Gastrocnemius medialis (tissue), 4 donors: ENCODE measurements at regions not wholly inside any gene's neighbourhood (a gene's known extent, or its start where the extent isn't known, plus 50 kb on each side); places are given as distances from the start of the nearest gene placed in this dataset.

Experiments used
- ATAC-seq, 2 donors: fragments of 150-250 bp; one replicate each; pipeline ENCODE4 v1.9.1; 2016
- DNase-seq, 2 donors: peaks; one replicate each; pipeline ENCODE4 v3.0.0-alpha.2; 2019
- H3K27ac ChIP-seq, 4 donors: fragments of 200-600 bp; sonication (generic); 1 replicate in 1 of 4; 2 replicates in 3 of 4; pipeline ENCODE4 v1.5.1; 2016 to 2018; ENCODE audit warnings: mild to moderate bottlenecking in 2 of 4, moderate library complexity in 1 of 4
- H3K27me3 ChIP-seq, 3 donors: fragments of 200-600 bp; sonication (generic) in 2 of 3; 1 replicate in 1 of 3; 2 replicates in 2 of 3; pipeline versions ENCODE4 v1.5.1 to v1.6.0; 2016 to 2019; ENCODE audit warnings: mild to moderate bottlenecking in 1 of 3, moderate library complexity in 1 of 3
- H3K36me3 ChIP-seq, 2 donors: fragments of 200-600 bp; sonication (generic) in 1 of 2; one replicate each; pipeline ENCODE4 v1.5.1; 2017 to 2018
- H3K4me1 ChIP-seq, 2 donors: fragments of 200-600 bp; sonication (generic) in 1 of 2; one replicate each; pipeline ENCODE4 v1.5.1; 2016 to 2017; ENCODE audit warnings: mild to moderate bottlenecking in 2 of 2
- H3K4me3 ChIP-seq, 4 donors: fragments of 200-600 bp; sonication (generic) in 3 of 4; 1 replicate in 1 of 4; 2 replicates in 3 of 4; pipeline ENCODE4 v1.5.1; 2016 to 2019; ENCODE audit warnings: mild to moderate bottlenecking in 2 of 4
- H3K9me3 ChIP-seq, 3 donors: fragments of 200-600 bp; sonication (generic) in 2 of 3; 1 replicate in 1 of 3; 2 replicates in 2 of 3; pipeline ENCODE4 v1.5.1; 2016 to 2019
- CTCF ChIP-seq, 5 experiments: fragments of 450-650 bp in 3 of 5; fragments of 200-600 bp in 2 of 5; sonication (generic) in 2 of 5; IDR thresholded peaks in 4 of 5; conservative IDR thresholded peaks in 1 of 5; 1 replicate in 4 of 5; 2 replicates in 1 of 5; pipeline ENCODE4 v1.5.1; 2016 to 2019; ENCODE audit warnings: antibody characterized with exemption in 5 of 5, mild to moderate bottlenecking in 3 of 5, moderate library complexity in 3 of 5
- POLR2A ChIP-seq, 2 donors: fragments of 450-650 bp; IDR thresholded peaks; one replicate each; pipeline ENCODE4 v1.6.1; 2017; ENCODE audit warnings: antibody characterized with exemption in 2 of 2, mild to moderate bottlenecking in 2 of 2, moderate library complexity in 2 of 2
- in situ Hi-C, 4 donors: fragments of 200-750 bp; cut with MboI; loops; one replicate each; pipeline versions ENCODE4 v1.15.0 to v1.8.0; 2017; ENCODE audit warnings: low sequenced_read_pairs in 4 of 4
- intact Hi-C: fragments of 100-400 bp; cut with DNase I; formaldehyde crosslinking; loops from one replicate; pipeline ENCODE4 v1.15.1; 2023; ENCODE audit warnings: low total_unique reads

GRCh38 chr3:102643546-102643945, 208.7 kb downstream of the ZPLD1 start:
- H3K27me3 ChIP-seq = no peaks in the 10 kb centered on the region
- ATAC-seq = no peak
- H3K4me1 ChIP-seq = no peaks in the 10 kb centered on the region
- intact Hi-C loops (no loop called here), in situ Hi-C loops (no loop called here)
- DNase-seq = no peak
- H3K4me3 ChIP-seq = no peak overlapping the region
- no peak overlapping the region for H3K27ac ChIP-seq
- H3K36me3 ChIP-seq = no peaks in the 10 kb centered on the region
- no peak for TF ChIP-seq CTCF (IDR thresholded peaks at IDR 0.05 in 4 of 5, conservative IDR thresholded peaks at IDR 0.05 in 1 of 5)
- no peak for TF ChIP-seq POLR2A (IDR thresholded peaks at IDR 0.05)
- no peaks in the 10 kb centered on the region for H3K9me3 ChIP-seq

DNA sequence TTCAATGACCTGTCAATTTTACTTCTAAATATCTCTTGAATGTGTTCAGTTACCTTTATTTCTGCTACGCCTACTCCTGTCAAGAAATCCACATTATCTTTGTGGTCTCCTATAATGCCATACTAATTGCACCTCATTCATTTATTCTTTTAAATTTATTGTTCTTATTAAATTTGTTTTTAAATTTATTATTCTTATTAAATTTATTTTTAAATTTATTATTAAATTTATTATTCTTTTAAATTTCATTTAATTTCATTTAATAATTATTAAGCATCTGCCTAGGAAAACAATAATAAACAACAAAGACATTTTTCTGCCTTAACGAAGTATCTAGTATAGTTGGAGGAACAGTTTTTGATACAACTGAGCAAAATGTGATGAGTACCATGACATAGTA, 211.7 kb downstream of the ZPLD1 start:
- DNase-seq (no peak), ATAC-seq (no peak)
- H3K27ac ChIP-seq = no peak overlapping the region
- no peaks in the 10 kb centered on the region for H3K9me3 ChIP-seq
- H3K27me3 ChIP-seq = no peaks in the 10 kb centered on the region
- TF ChIP-seq CTCF (IDR thresholded peaks at IDR 0.05 in 4 of 5, conservative IDR thresholded peaks at IDR 0.05 in 1 of 5) (no peak), POLR2A (IDR thresholded peaks at IDR 0.05) (no peak)
- H3K4me3 ChIP-seq = no peak overlapping the region
- no peaks in the 10 kb centered on the region for H3K4me1 ChIP-seq
- in situ Hi-C loops = no loop called here
- intact Hi-C loops = no loop called here
- H3K36me3 ChIP-seq = no peaks in the 10 kb centered on the region

DNA sequence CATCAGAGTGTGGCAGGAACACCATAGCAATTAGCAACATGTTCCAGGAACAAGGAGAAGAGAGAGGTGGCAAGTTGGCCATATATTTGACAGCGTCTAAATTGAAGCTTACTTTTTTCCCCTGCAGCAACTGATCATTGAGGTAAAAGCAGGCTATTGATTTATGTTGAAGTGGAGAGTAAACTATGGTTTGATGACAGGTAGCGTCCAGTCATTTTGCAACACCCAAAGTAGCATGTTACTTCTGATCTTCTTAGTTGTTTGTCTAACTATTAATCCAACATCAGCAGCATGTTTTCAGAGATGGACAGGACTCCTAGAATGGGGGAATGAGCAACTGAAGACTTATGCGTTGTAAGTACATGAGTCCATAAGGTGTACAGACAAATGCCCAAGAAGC, 225.8 kb downstream of the ZPLD1 start:
- ATAC-seq = no peak
- no peak for DNase-seq
- Histone ChIP-seq H3K27me3 (no peaks in the 10 kb centered on the region), H3K4me3 (no peak overlapping the region), H3K4me1 (no peaks in the 10 kb centered on the region), H3K36me3 (no peaks in the 10 kb centered on the region), H3K9me3 (no peaks in the 10 kb centered on the region), H3K27ac (no peak overlapping the region)
- in situ Hi-C loops (no loop called here), intact Hi-C loops (no loop called here)
- TF ChIP-seq CTCF (IDR thresholded peaks at IDR 0.05 in 4 of 5, conservative IDR thresholded peaks at IDR 0.05 in 1 of 5) (no peak), POLR2A (IDR thresholded peaks at IDR 0.05) (no peak)

GRCh38 chr3:102661707-102662497, 227.1 kb downstream of the ZPLD1 start:
- Histone ChIP-seq H3K4me1 (no peaks in the 10 kb centered on the region), H3K36me3 (no peaks in the 10 kb centered on the region), H3K27ac (no peak overlapping the region), H3K9me3 (no peaks in the 10 kb centered on the region), H3K4me3 (no peak overlapping the region), H3K27me3 (no peaks in the 10 kb centered on the region)
- TF ChIP-seq POLR2A (IDR thresholded peaks at IDR 0.05) (no peak), CTCF (IDR thresholded peaks at IDR 0.05 in 4 of 5, conservative IDR thresholded peaks at IDR 0.05 in 1 of 5) (no peak)
- ATAC-seq (no peak), DNase-seq (no peak)
- in situ Hi-C loops (no loop called here), intact Hi-C loops (no loop called here)

GRCh38 chr3:102662498-102662772, 227.6 kb downstream of the ZPLD1 start:
- DNase-seq (no peak), ATAC-seq (no peak)
- Histone ChIP-seq H3K36me3 (no peaks in the 10 kb centered on the region), H3K4me1 (no peaks in the 10 kb centered on the region), H3K9me3 (no peaks in the 10 kb centered on the region), H3K4me3 (no peak overlapping the region), H3K27ac (no peak overlapping the region), H3K27me3 (no peaks in the 10 kb centered on the region)
- no peak for TF ChIP-seq CTCF (IDR thresholded peaks at IDR 0.05 in 4 of 5, conservative IDR thresholded peaks at IDR 0.05 in 1 of 5)
- in situ Hi-C loops (no loop called here), intact Hi-C loops (no loop called here)
